ENCODE measurements at regions not wholly inside any gene's neighbourhood (a gene's known extent, or its start where the extent isn't known, plus 50 kb on each side); places are given as distances from the start of the nearest gene placed in this dataset.
"Not testable (repeated sequence)": the region's sequence is repeated elsewhere in the genome, so short reads cannot be mapped to it uniquely, and the experiment has no call there.

DNA sequence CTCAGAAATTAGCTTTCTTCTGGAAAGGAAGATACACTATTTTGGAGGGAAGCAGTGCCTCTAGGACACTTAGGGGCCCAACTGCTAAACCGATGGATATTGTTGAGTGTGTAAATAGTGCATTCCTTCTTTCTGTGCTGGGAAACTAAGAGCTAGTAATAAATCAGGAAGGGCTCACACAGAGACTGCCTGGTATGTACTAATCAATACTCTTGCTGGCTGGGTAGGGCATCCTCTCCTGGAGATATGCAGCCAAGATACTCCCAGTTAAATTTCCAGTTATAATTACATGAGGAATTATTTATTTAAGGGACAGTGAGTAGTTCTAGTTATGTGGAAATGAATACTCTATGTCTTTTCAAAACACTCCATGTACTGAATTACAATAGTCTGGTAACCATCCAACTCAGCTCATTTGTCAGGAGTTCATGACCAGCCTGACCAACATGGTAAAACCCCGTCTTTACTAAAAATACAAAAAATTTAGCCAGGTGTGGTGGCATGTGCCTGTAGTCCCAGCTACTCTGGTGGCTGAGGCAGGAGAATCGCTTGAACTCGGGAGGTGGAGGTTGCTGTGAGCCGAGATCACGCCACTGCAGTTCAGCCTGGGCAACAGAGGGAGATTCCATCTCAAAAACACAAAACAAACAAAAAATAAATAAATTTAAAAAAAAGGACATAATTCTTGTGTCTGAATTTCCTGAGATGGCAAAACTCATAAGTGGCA, 100.0 kb downstream of the OR2B2 start:
- Histone ChIP-seq H3K27me3 (ENCODE audit: control insufficient read depth in 5 of 5, insufficient read depth in 4 of 5, low read length in 5 of 5) (peaks cover 3 to 31% (median 9%) of the 10 kb centered on the region in 5 donors), H3K9ac (ENCODE audit: low read length in 5 of 5) (no peak overlapping the region), H3K36me3 (ENCODE audit: control insufficient read depth in 5 of 5, insufficient read depth in 5 of 5, low read length in 5 of 5) (no peaks in the 10 kb centered on the region), H3K9me3 (ENCODE audit: control insufficient read depth in 5 of 5, low read length in 5 of 5) (peaks cover 0 to 2% (median 0%) of the 10 kb centered on the region in 5 donors), H3K4me3 (ENCODE audit: low read depth in 1 of 5, low read length in 5 of 5) (no peak overlapping the region), H3K4me1 (ENCODE audit: control insufficient read depth in 5 of 5, insufficient read depth in 5 of 5, low read length in 5 of 5) (peaks cover 4 to 38% (median 33%) of the 10 kb centered on the region in 5 donors), H3K27ac (ENCODE audit: low read depth, low read length) (no peak overlapping the region)

DNA sequence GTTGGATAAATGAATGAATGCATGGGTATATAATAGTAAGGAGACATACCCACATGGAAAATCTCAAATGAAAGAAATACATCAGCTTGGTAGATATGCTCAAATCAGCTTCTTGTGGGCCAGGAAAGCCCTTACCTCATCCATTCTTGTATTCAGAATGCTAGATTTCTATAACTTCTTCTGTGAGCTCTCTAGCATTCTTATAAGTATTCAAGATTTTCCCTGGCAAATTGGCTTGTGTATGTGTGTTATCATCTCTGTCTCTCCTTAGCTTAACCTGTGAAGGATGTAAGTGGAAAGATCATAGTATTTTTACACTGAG, 100.8 kb downstream of the OR2B2 start:
- Histone ChIP-seq H3K9ac (ENCODE audit: low read length in 5 of 5) (no peak overlapping the region), H3K27ac (ENCODE audit: low read depth, low read length) (no peak overlapping the region), H3K4me1 (ENCODE audit: control insufficient read depth in 5 of 5, insufficient read depth in 5 of 5, low read length in 5 of 5) (peaks cover 4 to 44% (median 38%) of the 10 kb centered on the region in 5 donors), H3K9me3 (ENCODE audit: control insufficient read depth in 5 of 5, low read length in 5 of 5) (peaks cover 0 to 2% (median 0%) of the 10 kb centered on the region in 5 donors), H3K4me3 (ENCODE audit: low read depth in 1 of 5, low read length in 5 of 5) (no peak overlapping the region), H3K36me3 (ENCODE audit: control insufficient read depth in 5 of 5, insufficient read depth in 5 of 5, low read length in 5 of 5) (no peaks in the 10 kb centered on the region), H3K27me3 (ENCODE audit: control insufficient read depth in 5 of 5, insufficient read depth in 4 of 5, low read length in 5 of 5) (peaks cover 3 to 34% (median 13%) of the 10 kb centered on the region in 5 donors)

DNA sequence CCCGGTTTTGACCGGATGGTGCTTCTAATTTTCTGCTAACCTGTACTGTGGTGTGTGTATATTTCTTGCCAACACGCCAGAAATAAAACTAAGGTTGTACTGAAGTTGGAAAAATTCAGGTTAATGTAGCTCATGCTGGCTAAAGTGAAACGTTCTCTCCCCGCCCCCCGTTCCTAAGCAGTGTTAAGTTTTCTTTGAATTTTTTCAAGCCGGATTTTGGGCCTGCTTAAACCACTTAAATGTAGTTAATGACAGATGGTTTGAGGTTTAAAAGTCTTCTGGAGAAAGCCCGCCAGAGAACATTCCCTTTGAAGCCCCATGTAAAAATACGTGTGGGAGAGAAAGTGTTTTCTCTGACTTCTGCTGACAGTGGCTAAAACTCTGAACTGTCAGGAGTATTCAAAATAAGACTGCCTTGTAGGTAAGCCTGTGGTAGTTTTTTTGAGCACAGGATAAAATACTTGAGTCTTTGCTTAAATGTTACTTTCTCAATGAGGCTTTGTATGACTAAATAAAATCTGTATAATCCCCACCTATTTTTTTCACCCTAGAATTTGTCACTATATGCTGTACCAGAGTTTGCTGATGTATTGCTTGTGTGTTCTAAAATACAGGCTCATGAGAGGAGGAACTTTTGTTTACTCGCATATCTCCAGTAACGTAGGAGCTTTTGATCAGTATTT, 101.3 kb downstream of the OR2B2 start:
- H3K36me3 ChIP-seq (ENCODE audit: control insufficient read depth in 5 of 5, insufficient read depth in 5 of 5, low read length in 5 of 5), result no peaks in the 10 kb centered on the region
- H3K27me3 ChIP-seq (ENCODE audit: control insufficient read depth in 5 of 5, insufficient read depth in 4 of 5, low read length in 5 of 5), result peaks cover 3 to 33% (median 13%) of the 10 kb centered on the region in 5 donors
- no peak overlapping the region for H3K27ac ChIP-seq (ENCODE audit: low read depth, low read length)
- peak overlapping the region in 2 of 5 donors; percentile 71 to 81 for H3K9ac ChIP-seq (ENCODE audit: low read length in 5 of 5)
- H3K9me3 ChIP-seq (ENCODE audit: control insufficient read depth in 5 of 5, low read length in 5 of 5), result peaks cover 0 to 2% (median 0%) of the 10 kb centered on the region in 5 donors
- peak overlapping the region; percentile 72 to 91 (median 78) for H3K4me3 ChIP-seq (ENCODE audit: low read depth in 1 of 5, low read length in 5 of 5)
- H3K4me1 ChIP-seq (ENCODE audit: control insufficient read depth in 5 of 5, insufficient read depth in 5 of 5, low read length in 5 of 5), result peaks cover 4 to 44% (median 38%) of the 10 kb centered on the region in 5 donors

DNA sequence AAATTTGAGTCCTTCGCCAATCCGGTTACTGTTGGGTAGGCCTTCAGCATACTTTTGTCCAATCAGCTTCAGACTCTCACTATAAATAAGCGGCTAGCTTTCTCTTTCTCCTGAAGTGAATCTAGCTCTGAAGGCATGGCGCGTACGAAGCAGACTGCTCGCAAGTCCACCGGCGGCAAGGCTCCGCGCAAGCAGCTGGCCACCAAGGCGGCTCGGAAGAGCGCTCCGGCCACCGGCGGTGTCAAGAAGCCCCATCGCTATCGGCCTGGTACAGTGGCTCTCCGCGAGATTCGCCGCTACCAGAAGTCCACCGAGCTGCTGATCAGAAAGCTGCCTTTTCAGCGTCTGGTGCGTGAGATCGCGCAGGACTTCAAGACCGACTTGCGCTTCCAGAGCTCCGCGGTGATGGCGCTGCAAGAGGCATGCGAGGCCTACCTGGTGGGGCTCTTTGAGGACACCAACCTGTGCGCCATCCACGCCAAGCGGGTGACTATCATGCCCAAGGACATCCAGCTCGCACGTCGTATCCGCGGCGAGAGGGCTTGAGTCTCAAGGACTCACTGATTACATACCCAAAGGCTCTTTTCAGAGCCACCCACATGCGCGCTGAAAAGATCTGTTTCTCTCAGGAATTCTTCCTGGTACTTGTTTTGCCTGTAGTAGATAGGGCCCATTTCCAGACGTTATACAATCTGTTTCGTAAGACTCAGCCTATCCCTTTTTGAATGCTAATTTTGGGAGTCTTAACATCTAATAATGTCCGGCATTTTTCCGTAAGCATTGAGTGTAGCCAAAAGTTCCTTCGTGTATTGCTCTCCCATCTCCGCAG, 102.0 kb downstream of the OR2B2 start:
- peak overlapping the region; percentile 72 to 91 (median 78) for H3K4me3 ChIP-seq (ENCODE audit: low read depth in 1 of 5, low read length in 5 of 5)
- peaks cover 4 to 41% (median 34%) of the 10 kb centered on the region in 5 donors for H3K4me1 ChIP-seq (ENCODE audit: control insufficient read depth in 5 of 5, insufficient read depth in 5 of 5, low read length in 5 of 5)
- H3K9me3 ChIP-seq (ENCODE audit: control insufficient read depth in 5 of 5, low read length in 5 of 5), result no peaks in the 10 kb centered on the region
- H3K36me3 ChIP-seq (ENCODE audit: control insufficient read depth in 5 of 5, insufficient read depth in 5 of 5, low read length in 5 of 5), result no peaks in the 10 kb centered on the region
- H3K27me3 ChIP-seq (ENCODE audit: control insufficient read depth in 5 of 5, insufficient read depth in 4 of 5, low read length in 5 of 5), result peaks cover 0 to 26% (median 6%) of the 10 kb centered on the region in 5 donors
- peak overlapping the region in 4 of 5 donors; percentile 6 to 85 (median 76) for H3K9ac ChIP-seq (ENCODE audit: low read length in 5 of 5)
- H3K27ac ChIP-seq (ENCODE audit: low read depth, low read length), result no peak overlapping the region

DNA sequence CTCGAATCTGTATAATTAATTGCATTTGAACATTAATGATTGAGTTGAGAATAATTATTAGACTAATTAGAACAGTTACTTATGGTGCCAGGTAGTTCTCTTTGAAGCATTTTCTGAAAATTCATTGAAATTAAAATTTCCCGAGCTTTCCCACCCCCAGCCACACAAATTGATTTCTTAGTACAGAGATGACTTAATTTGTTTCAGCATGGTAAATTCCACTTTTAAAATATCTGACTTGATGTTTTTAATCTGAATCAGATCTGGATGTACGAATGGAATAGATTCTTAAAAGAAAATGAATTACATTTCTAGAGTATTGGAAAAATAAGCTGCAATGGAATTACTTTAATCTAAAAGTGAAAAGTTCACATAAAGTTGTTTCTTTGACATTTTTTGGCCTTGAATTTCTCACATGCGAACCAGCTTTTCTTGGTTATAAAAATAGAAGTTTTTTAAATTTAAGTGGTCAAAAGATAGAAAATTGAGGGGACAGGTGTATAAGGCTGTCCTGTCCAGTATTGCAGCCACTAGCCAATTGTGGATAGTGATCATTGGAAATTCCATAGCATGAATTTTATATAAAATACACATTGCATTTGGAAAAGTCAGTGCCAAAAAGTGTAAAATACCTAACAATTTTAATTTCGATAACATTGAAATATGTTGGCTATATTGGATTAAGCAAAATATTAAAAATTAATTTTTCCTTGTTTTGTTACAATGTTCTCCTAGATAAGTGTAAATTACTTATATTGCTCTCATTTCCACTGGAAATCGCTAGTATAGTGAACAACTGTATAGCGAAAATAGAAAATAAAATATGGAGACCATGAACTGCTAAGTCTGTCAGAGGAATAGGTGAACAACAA, 102.9 kb downstream of the OR2B2 start:
- peaks cover 3 to 21% (median 6%) of the 10 kb centered on the region in 5 donors for H3K27me3 ChIP-seq (ENCODE audit: control insufficient read depth in 5 of 5, insufficient read depth in 4 of 5, low read length in 5 of 5)
- H3K27ac ChIP-seq (ENCODE audit: low read depth, low read length), result no peak overlapping the region
- H3K9ac ChIP-seq (ENCODE audit: low read length in 5 of 5), result no peak overlapping the region
- peak overlapping the region; percentile 29 to 91 (median 78) for H3K4me3 ChIP-seq (ENCODE audit: low read depth in 1 of 5, low read length in 5 of 5)
- no peaks in the 10 kb centered on the region for H3K9me3 ChIP-seq (ENCODE audit: control insufficient read depth in 5 of 5, low read length in 5 of 5)
- H3K4me1 ChIP-seq (ENCODE audit: control insufficient read depth in 5 of 5, insufficient read depth in 5 of 5, low read length in 5 of 5), result peaks cover 0 to 34% (median 28%) of the 10 kb centered on the region in 5 donors
- H3K36me3 ChIP-seq (ENCODE audit: control insufficient read depth in 5 of 5, insufficient read depth in 5 of 5, low read length in 5 of 5), result no peaks in the 10 kb centered on the region

DNA sequence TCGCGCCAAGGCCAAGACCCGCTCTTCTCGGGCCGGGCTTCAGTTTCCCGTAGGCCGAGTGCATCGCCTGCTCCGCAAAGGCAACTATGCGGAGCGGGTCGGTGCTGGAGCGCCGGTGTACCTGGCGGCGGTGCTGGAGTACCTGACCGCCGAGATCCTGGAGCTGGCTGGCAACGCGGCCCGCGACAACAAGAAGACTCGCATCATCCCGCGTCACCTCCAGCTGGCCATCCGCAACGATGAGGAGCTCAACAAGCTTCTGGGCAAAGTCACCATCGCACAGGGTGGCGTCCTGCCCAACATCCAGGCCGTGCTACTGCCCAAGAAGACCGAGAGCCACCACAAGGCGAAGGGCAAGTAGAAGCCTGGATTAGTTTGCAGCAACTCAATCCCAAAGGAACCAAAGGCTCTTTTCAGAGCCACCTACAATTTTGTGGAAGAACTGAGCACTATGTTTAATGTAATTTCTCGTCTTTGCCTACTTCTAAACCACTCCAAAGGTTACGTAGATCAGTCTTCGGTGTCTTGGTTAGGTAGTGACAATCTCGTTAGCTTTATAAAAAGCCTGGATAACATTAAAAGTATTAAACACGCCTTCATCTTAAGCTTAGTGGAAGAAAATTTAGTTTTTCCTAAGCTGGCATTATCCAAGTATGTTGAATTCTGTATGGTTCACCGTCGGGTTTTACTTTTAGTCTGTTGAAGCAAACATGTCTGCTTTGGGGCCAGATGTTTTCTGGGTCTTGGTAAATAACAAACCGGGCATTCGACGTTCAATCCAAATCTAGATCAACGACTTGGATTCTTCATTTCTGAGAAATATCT, 103.7 kb downstream of the OR2B2 start:
- Histone ChIP-seq H3K27ac (ENCODE audit: low read depth, low read length) (peak overlapping the region; percentile 37), H3K4me3 (ENCODE audit: low read depth in 1 of 5, low read length in 5 of 5) (peak overlapping the region; percentile 70 to 85 (median 72)), H3K4me1 (ENCODE audit: control insufficient read depth in 5 of 5, insufficient read depth in 5 of 5, low read length in 5 of 5) (peaks cover 0 to 34% (median 27%) of the 10 kb centered on the region in 5 donors), H3K27me3 (ENCODE audit: control insufficient read depth in 5 of 5, insufficient read depth in 4 of 5, low read length in 5 of 5) (peaks cover 3 to 20% (median 6%) of the 10 kb centered on the region in 5 donors)
- H3K9ac ChIP-seq (ENCODE audit: low read length in 5 of 5); H3K9me3 ChIP-seq (ENCODE audit: control insufficient read depth in 5 of 5, low read length in 5 of 5); H3K36me3 ChIP-seq (ENCODE audit: control insufficient read depth in 5 of 5, insufficient read depth in 5 of 5, low read length in 5 of 5): not testable (repeated sequence)

DNA sequence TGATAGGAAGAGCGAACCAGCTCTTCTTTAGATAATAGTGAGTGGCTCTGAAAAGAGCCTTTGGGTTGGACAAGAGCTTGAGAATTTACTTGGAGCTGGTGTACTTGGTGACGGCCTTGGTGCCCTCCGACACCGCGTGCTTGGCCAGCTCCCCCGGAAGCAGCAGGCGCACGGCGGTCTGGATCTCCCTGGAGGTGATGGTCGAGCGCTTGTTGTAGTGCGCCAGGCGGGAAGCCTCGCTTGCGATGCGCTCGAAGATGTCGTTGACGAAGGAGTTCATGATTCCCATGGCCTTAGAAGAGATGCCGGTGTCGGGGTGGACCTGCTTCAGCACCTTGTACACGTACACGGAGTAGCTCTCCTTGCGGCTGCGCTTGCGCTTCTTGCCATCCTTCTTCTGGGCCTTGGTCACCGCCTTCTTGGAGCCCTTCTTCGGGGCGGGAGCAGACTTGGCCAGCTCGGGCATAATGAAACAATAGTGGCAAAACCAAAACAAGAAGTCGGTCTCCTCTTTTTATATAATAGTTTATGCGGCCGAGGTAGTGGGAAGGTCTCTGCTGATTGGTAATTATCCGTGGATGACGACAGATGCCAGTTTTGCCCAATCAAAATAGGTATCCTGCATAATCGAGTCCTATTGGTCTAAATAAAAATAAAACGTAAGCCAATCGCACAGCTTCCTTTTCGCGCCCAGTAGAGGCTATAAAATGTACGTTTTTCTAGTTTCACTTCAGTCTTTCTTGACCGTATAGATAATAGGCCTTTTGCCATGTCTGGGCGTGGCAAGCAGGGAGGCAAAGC, 104.6 kb downstream of the OR2B2 start:
- Histone ChIP-seq H3K9ac (ENCODE audit: low read length in 5 of 5) (peak overlapping the region in 1 of 5 donors; percentile 14), H3K4me3 (ENCODE audit: low read depth in 1 of 5, low read length in 5 of 5) (peak overlapping the region; percentile 70 to 85 (median 72)), H3K27ac (ENCODE audit: low read depth, low read length) (peak overlapping the region; percentile 37), H3K4me1 (ENCODE audit: control insufficient read depth in 5 of 5, insufficient read depth in 5 of 5, low read length in 5 of 5) (peaks cover 0 to 34% (median 27%) of the 10 kb centered on the region in 5 donors), H3K27me3 (ENCODE audit: control insufficient read depth in 5 of 5, insufficient read depth in 4 of 5, low read length in 5 of 5) (peaks cover 3 to 20% (median 6%) of the 10 kb centered on the region in 5 donors)
- H3K9me3 ChIP-seq (ENCODE audit: control insufficient read depth in 5 of 5, low read length in 5 of 5); H3K36me3 ChIP-seq (ENCODE audit: control insufficient read depth in 5 of 5, insufficient read depth in 5 of 5, low read length in 5 of 5): not testable (repeated sequence)

DNA sequence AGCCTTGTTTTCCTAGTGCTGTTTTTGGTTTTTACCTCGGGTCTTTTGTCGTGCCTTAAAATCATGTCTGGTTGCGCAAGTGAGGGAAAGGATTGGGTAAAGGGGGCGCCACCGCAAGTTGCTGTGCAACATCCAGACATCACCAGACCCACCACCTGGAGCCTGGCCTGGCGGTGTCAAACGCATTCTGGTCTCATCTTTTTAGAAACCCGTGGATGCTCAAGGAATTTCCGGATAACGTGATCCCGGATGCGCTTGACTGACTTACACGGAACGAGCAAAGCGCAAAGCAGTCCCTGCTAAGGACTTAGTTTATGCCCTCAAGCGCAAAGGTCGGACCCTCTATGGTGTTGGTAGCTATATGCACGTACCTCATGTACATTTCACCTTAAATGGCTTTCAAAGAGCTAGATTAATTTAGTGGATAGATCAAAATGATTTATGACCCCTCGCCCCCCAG, 105.2 kb downstream of the OR2B2 start:
- Histone ChIP-seq H3K4me3 (ENCODE audit: low read depth in 1 of 5, low read length in 5 of 5) (peak overlapping the region; percentile 42 to 76 (median 72)), H3K9ac (ENCODE audit: low read length in 5 of 5) (no peak overlapping the region), H3K27ac (ENCODE audit: low read depth, low read length) (no peak overlapping the region), H3K4me1 (ENCODE audit: control insufficient read depth in 5 of 5, insufficient read depth in 5 of 5, low read length in 5 of 5) (peaks cover 0 to 34% (median 27%) of the 10 kb centered on the region in 5 donors), H3K9me3 (ENCODE audit: control insufficient read depth in 5 of 5, low read length in 5 of 5) (no peaks in the 10 kb centered on the region), H3K27me3 (ENCODE audit: control insufficient read depth in 5 of 5, insufficient read depth in 4 of 5, low read length in 5 of 5) (peaks cover 3 to 20% (median 6%) of the 10 kb centered on the region in 5 donors), H3K36me3 (ENCODE audit: control insufficient read depth in 5 of 5, insufficient read depth in 5 of 5, low read length in 5 of 5) (no peaks in the 10 kb centered on the region)

All from subcutaneous abdominal adipose tissue (tissue), 5 donors.